Mesendoderm (in vitro differentiated cells): ENCODE measurements at regions not wholly inside any gene's neighbourhood (a gene's known extent, or its start where the extent isn't known, plus 50 kb on each side); places are given as distances from the start of the nearest gene placed in this dataset.

ENCODE experiments used
- DNase-seq: peaks from one replicate; pipeline ENCODE4 v3.0.0; 2013
- H2AK5ac ChIP-seq: 2 replicates; pipeline ENCODE4 v1.6.1; 2013; ENCODE audit warnings: low read length, inconsistent platforms
- H2BK120ac ChIP-seq: 2 replicates; pipeline ENCODE4 v1.6.1; 2013; ENCODE audit warnings: low read depth, mild to moderate bottlenecking, low read length, moderate library complexity, mixed read lengths
- H2BK15ac ChIP-seq: replicated peaks from 2 replicates; pipeline ENCODE4 v1.6.1; 2013; ENCODE audit warnings: low read depth, mild to moderate bottlenecking, moderate library complexity
- H2BK5ac ChIP-seq: 2 replicates; pipeline ENCODE4 v1.6.1; 2013; ENCODE audit warnings: low read length, inconsistent platforms
- H3K18ac ChIP-seq: 2 replicates; pipeline ENCODE4 v1.6.1; 2013; ENCODE audit warnings: mild to moderate bottlenecking, low read length, mixed read lengths
- H3K23ac ChIP-seq: one replicate; pipeline ENCODE4 v1.6.1; 2013; ENCODE audit warnings: low read length
- H3K27ac ChIP-seq: 2 replicates; pipeline ENCODE4 v1.5.1; 2013; ENCODE audit warnings: low read depth, mild to moderate bottlenecking, inconsistent platforms, low read length, moderate library complexity
- H3K27me3 ChIP-seq: 2 replicates; pipeline ENCODE4 v1.6.1; 2013; ENCODE audit warnings: low read length, control low read depth, mild to moderate bottlenecking, inconsistent platforms; ENCODE audit not compliant: insufficient read depth, poor library complexity
- H3K36me3 ChIP-seq: 2 replicates; pipeline ENCODE4 v1.6.1; 2013; ENCODE audit warnings: low read length, inconsistent platforms; ENCODE audit not compliant: control insufficient read depth, insufficient read depth
- H3K4ac ChIP-seq: one replicate; pipeline ENCODE4 v1.6.1; 2013; ENCODE audit warnings: low read depth, mild to moderate bottlenecking, low read length, moderate library complexity
- H3K4me1 ChIP-seq: 2 replicates; pipeline ENCODE4 v1.6.1; 2013; ENCODE audit warnings: low read depth, low read length, inconsistent platforms; ENCODE audit not compliant: control insufficient read depth
- H3K4me2 ChIP-seq: 2 replicates; pipeline ENCODE4 v1.6.1; 2013; ENCODE audit warnings: low read length
- H3K4me3 ChIP-seq: 2 replicates; pipeline ENCODE4 v1.5.1; 2013; ENCODE audit warnings: mild to moderate bottlenecking, low read length
- H3K56ac ChIP-seq: one replicate; pipeline ENCODE4 v1.6.1; 2013; ENCODE audit warnings: low read length
- H3K79me1 ChIP-seq: 2 replicates; pipeline ENCODE4 v1.6.1; 2013; ENCODE audit warnings: low read length, inconsistent platforms
- H3K79me2 ChIP-seq: 2 replicates; pipeline ENCODE4 v1.6.1; 2013; ENCODE audit warnings: mild to moderate bottlenecking, low read length; ENCODE audit not compliant: control insufficient read depth, insufficient read depth
- H3K9ac ChIP-seq: 2 replicates; pipeline ENCODE4 v1.6.1; 2013; ENCODE audit warnings: low read length, inconsistent platforms
- H4K5ac ChIP-seq: one replicate; pipeline ENCODE4 v1.6.1; 2013; ENCODE audit warnings: low read length
- H4K8ac ChIP-seq: one replicate; pipeline ENCODE4 v1.6.1; 2013; ENCODE audit warnings: low read depth, mild to moderate bottlenecking, control low read depth, low read length, moderate library complexity
- WGBS: extraction: QIAGEN DNeasy Blood & Tissue Kit; methylation state at CpG from one replicate; pipeline ENCODE4 v1.1.7; 2013; ENCODE audit warnings: low lambda C conversion rate, missing lambda C conversion rate; ENCODE audit not compliant: insufficient coverage; ENCODE audit errors: extremely low coverage; 5-methylcytosine and 5-hydroxymethylcytosine counted together

DNA sequence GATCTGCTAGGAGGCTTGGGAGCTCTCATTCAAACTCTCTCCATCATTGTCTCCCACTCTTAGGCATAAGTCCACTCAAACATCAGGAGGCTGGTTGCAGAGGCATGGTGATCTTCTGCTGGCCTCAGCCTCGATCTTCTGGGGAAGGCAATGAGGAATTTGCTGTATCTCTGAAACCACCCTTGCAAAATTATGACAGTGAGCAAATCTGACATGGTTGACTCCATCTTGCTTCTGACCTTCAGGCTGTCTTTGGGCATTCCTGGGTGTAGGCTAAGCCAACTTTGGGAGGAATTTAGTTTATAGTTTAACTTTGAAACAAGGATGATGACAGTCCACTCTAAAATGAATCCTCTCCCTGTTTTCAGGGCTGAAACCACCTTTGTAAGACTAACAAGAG is 84.1 kb upstream of the ABCC4 start:
- no peak overlapping the region for H3K23ac ChIP-seq
- H3K4me1 ChIP-seq = no peaks in the 10 kb centered on the region
- no peaks in the 10 kb centered on the region for H3K79me2 ChIP-seq
- H3K4ac ChIP-seq = no peak overlapping the region
- no peak overlapping the region for H3K4me2 ChIP-seq
- H2BK5ac ChIP-seq = no peak overlapping the region
- H2BK120ac ChIP-seq = no peak overlapping the region
- no peak overlapping the region for H4K5ac ChIP-seq
- no peak overlapping the region for H3K27ac ChIP-seq
- DNase-seq = no peak
- no peak overlapping the region for H3K18ac ChIP-seq
- H3K36me3 ChIP-seq = no peaks in the 10 kb centered on the region
- WGBS = no CpG with 5 or more reads among the region's 1 CpG
- no peaks in the 10 kb centered on the region for H3K79me1 ChIP-seq
- H3K56ac ChIP-seq = no peak overlapping the region
- no peak overlapping the region for H3K9ac ChIP-seq
- H4K8ac ChIP-seq = no peak overlapping the region
- H2BK15ac ChIP-seq = no peak overlapping the region
- H2AK5ac ChIP-seq = no peak overlapping the region
- no peak overlapping the region for H3K4me3 ChIP-seq
- no peaks in the 10 kb centered on the region for H3K27me3 ChIP-seq

DNA sequence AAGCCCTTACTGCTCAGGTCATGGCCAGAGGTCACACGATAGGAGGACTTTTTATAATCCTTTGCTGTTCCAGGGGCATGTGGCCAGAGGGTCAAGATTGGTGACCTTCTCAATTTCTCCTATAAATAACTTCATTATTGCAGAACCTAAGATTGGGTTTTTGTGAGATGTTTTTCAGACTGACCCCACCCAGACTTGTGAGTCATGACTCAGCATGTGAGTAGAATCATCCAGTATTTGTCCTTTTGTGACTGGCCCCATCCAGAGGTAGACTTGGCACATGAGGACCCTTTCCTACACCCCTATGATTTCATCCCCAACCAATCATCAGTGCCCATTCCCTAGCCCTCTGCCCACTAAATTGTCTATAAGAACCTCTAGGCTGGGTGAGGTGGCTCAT is 84.5 kb upstream of the ABCC4 start:
- H3K4me3 ChIP-seq = no peak overlapping the region
- H2BK15ac ChIP-seq = no peak overlapping the region
- no peak overlapping the region for H3K27ac ChIP-seq
- H3K79me2 ChIP-seq = no peaks in the 10 kb centered on the region
- no peak overlapping the region for H2AK5ac ChIP-seq
- H3K4ac ChIP-seq = no peak overlapping the region
- H3K18ac ChIP-seq = no peak overlapping the region
- no peak overlapping the region for H4K5ac ChIP-seq
- no CpG with 5 or more reads among the region's 1 CpG for WGBS
- H3K56ac ChIP-seq = no peak overlapping the region
- no peaks in the 10 kb centered on the region for H3K27me3 ChIP-seq
- no peak overlapping the region for H2BK5ac ChIP-seq
- DNase-seq = no peak
- H4K8ac ChIP-seq = no peak overlapping the region
- H3K4me1 ChIP-seq = no peaks in the 10 kb centered on the region
- no peaks in the 10 kb centered on the region for H3K36me3 ChIP-seq
- H3K4me2 ChIP-seq = no peak overlapping the region
- H3K79me1 ChIP-seq = no peaks in the 10 kb centered on the region
- no peak overlapping the region for H3K23ac ChIP-seq
- no peak overlapping the region for H2BK120ac ChIP-seq
- no peak overlapping the region for H3K9ac ChIP-seq

GRCh38 chr13:95386370-95386769 is 85.1 kb upstream of the ABCC4 start:
- Histone ChIP-seq H3K79me2 (no peaks in the 10 kb centered on the region), H2BK15ac (no peak overlapping the region), H3K4ac (no peak overlapping the region), H2BK120ac (no peak overlapping the region), H3K4me2 (no peak overlapping the region), H2AK5ac (no peak overlapping the region), H3K36me3 (no peaks in the 10 kb centered on the region), H3K4me3 (no peak overlapping the region), H3K27ac (no peak overlapping the region), H3K4me1 (no peaks in the 10 kb centered on the region), H4K8ac (no peak overlapping the region), H3K23ac (no peak overlapping the region), H3K56ac (no peak overlapping the region), H2BK5ac (no peak overlapping the region), H3K27me3 (no peaks in the 10 kb centered on the region), H3K18ac (no peak overlapping the region), H3K9ac (no peak overlapping the region), H3K79me1 (no peaks in the 10 kb centered on the region), H4K5ac (no peak overlapping the region)
- no peak for DNase-seq
- no CpG with 5 or more reads among the region's 4 CpGs for WGBS

GRCh38 chr13:95387733-95388207 is 86.5 kb upstream of the ABCC4 start:
- H3K4me3 ChIP-seq = no peak overlapping the region
- no peak overlapping the region for H4K8ac ChIP-seq
- no peaks in the 10 kb centered on the region for H3K36me3 ChIP-seq
- no peak overlapping the region for H3K27ac ChIP-seq
- H3K4me2 ChIP-seq = no peak overlapping the region
- no peaks in the 10 kb centered on the region for H3K79me2 ChIP-seq
- H3K56ac ChIP-seq = no peak overlapping the region
- no peak overlapping the region for H2BK120ac ChIP-seq
- H3K23ac ChIP-seq = no peak overlapping the region
- no peaks in the 10 kb centered on the region for H3K79me1 ChIP-seq
- no peak overlapping the region for H3K9ac ChIP-seq
- no CpG with 5 or more reads among the region's 4 CpGs for WGBS
- DNase-seq = no peak
- H3K4ac ChIP-seq = no peak overlapping the region
- H2BK5ac ChIP-seq = no peak overlapping the region
- H2AK5ac ChIP-seq = no peak overlapping the region
- H4K5ac ChIP-seq = no peak overlapping the region
- no peaks in the 10 kb centered on the region for H3K27me3 ChIP-seq
- H3K18ac ChIP-seq = no peak overlapping the region
- no peaks in the 10 kb centered on the region for H3K4me1 ChIP-seq
- no peak overlapping the region for H2BK15ac ChIP-seq

DNA sequence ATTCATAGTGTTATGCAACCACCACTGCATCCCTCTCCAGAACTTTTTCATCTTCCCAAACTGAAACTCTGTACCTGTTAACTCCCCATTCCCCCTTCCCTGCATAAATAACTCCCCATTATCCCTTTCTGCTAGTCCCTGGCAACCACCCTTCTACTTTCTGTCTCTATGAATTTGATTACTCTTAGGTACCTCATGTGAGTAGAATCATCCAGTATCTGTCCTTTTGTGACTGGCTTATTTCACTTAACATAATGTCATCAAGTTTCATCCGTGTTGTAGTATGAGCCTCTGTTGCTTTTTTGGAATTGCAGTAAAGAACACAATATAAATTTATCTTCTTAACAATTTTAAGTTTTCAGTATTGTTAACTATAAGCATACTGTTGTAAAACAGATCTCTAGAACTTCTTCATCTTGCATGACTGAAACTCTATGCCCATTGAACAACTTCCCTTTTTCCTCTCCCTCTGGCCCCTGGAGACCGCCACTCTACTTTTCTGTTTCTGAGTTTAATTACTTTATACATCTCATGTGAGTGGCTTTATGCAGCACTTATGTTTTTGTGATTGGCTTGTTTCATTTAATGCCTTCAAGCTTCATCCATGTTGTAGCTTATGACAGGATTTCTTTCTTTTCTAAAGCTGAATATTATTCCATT is 87.3 kb upstream of the ABCC4 start:
- no peak overlapping the region for H2BK120ac ChIP-seq
- no peaks in the 10 kb centered on the region for H3K4me1 ChIP-seq
- no CpG with 5 or more reads among the region's 2 CpGs for WGBS

GRCh38 chr13:95391362-95391761 is 90.1 kb upstream of the ABCC4 start:
- Histone ChIP-seq H3K23ac (no peak overlapping the region), H3K56ac (no peak overlapping the region), H3K4me3 (no peak overlapping the region), H3K4me2 (no peak overlapping the region), H3K79me1 (no peaks in the 10 kb centered on the region), H3K79me2 (no peaks in the 10 kb centered on the region), H3K4ac (no peak overlapping the region), H3K36me3 (no peaks in the 10 kb centered on the region), H3K27ac (no peak overlapping the region), H3K18ac (no peak overlapping the region), H2BK120ac (no peak overlapping the region), H3K4me1 (no peaks in the 10 kb centered on the region), H3K9ac (no peak overlapping the region), H2AK5ac (no peak overlapping the region), H2BK5ac (no peak overlapping the region), H4K8ac (no peak overlapping the region), H2BK15ac (no peak overlapping the region), H4K5ac (no peak overlapping the region), H3K27me3 (no peaks in the 10 kb centered on the region)
- no CpG with 5 or more reads among the region's 2 CpGs for WGBS
- no peak for DNase-seq

More for the DNA sequence above, 87.3 kb upstream of the ABCC4 start:
- Histone ChIP-seq H2BK15ac (no peak overlapping the region), H3K27ac (no peak overlapping the region), H3K23ac (no peak overlapping the region), H3K4me3 (no peak overlapping the region), H3K79me1 (no peaks in the 10 kb centered on the region), H4K8ac (no peak overlapping the region), H2BK5ac (no peak overlapping the region), H3K4ac (no peak overlapping the region), H3K56ac (no peak overlapping the region), H3K79me2 (no peaks in the 10 kb centered on the region), H3K27me3 (no peaks in the 10 kb centered on the region), H4K5ac (no peak overlapping the region), H3K18ac (no peak overlapping the region), H2AK5ac (no peak overlapping the region), H3K36me3 (no peaks in the 10 kb centered on the region), H3K9ac (no peak overlapping the region), H3K4me2 (no peak overlapping the region)
- DNase-seq = no peak
